ENCODE measurements at regions not wholly inside any gene's neighbourhood (a gene's known extent, or its start where the extent isn't known, plus 50 kb on each side); places are given as distances from the start of the nearest gene placed in this dataset.

DNA sequence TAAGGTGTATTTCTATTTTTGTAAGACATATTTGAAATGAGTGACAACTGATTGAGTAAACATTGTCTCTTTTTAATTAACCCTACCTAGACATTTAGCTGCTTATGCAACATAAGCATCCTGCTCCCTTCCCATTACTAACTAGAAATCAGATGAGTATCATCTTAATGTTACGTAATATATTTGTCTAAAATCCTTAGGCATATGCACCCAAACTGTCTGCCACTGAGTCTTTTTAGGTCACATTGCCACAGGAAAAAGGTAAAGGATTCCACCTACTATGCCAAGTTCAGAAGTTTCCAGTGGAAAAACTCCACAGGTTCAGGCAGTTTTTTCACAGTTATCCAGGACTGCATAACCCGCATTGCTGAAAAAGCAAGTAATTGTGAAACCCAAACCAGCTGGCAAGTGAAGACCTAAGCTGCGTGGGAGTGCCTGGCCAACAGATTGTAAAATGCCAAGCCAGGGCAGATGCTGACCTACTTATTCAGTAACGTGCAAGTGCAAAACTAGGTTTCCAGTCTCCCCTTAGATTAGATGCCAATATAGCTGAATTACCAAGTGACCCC lies 983.7 kb downstream of the GATA3 start:
- TF ChIP-seq, protein P1, sequence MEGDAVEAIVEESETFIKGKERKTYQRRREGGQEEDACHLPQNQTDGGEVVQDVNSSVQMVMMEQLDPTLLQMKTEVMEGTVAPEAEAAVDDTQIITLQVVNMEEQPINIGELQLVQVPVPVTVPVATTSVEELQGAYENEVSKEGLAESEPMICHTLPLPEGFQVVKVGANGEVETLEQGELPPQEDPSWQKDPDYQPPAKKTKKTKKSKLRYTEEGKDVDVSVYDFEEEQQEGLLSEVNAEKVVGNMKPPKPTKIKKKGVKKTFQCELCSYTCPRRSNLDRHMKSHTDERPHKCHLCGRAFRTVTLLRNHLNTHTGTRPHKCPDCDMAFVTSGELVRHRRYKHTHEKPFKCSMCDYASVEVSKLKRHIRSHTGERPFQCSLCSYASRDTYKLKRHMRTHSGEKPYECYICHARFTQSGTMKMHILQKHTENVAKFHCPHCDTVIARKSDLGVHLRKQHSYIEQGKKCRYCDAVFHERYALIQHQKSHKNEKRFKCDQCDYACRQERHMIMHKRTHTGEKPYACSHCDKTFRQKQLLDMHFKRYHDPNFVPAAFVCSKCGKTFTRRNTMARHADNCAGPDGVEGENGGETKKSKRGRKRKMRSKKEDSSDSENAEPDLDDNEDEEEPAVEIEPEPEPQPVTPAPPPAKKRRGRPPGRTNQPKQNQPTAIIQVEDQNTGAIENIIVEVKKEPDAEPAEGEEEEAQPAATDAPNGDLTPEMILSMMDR (IDR thresholded peaks at IDR 0.05; ENCODE audit: extremely low read depth in 1 of 2, insufficient read depth in 1 of 2, low read depth in 1 of 2, low read length in 2 of 2) = no peak
- no peak for TF ChIP-seq POLR2AphosphoS5 (IDR thresholded peaks at IDR 0.05; ENCODE audit: insufficient read depth, low read depth, low read length)
- TF ChIP-seq POLR2A (IDR thresholded peaks at IDR 0.05; ENCODE audit: low read depth, low read length) = no peak
- TF ChIP-seq MYC (IDR thresholded peaks at IDR 0.05; ENCODE audit: low read depth, low read length) = no peak
- no peak for TF ChIP-seq EZH2 (IDR thresholded peaks at IDR 0.05; ENCODE audit: borderline replicate concordance, low read depth, low read length, severe bottlenecking)
- no peak for TF ChIP-seq JUN (IDR thresholded peaks at IDR 0.05; ENCODE audit: borderline replicate concordance, insufficient read depth, insufficient read length, low read depth)
- TF ChIP-seq GATA2 (IDR thresholded peaks at IDR 0.05; ENCODE audit: insufficient read depth, insufficient read length, low read depth, low read length) = no peak
- TF ChIP-seq, protein P2, sequence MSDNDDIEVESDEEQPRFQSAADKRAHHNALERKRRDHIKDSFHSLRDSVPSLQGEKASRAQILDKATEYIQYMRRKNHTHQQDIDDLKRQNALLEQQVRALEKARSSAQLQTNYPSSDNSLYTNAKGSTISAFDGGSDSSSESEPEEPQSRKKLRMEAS (IDR thresholded peaks at IDR 0.05; ENCODE audit: insufficient read depth, insufficient read length) = no peak

Measured in endothelial cell of umbilical vein (primary cell).